ENCODE measurements at regions not wholly inside any gene's neighbourhood (a gene's known extent, or its start where the extent isn't known, plus 50 kb on each side); places are given as distances from the start of the nearest gene placed in this dataset.

GRCh38 chr12:93086288-93086727 is 157.2 kb upstream of the EEA1 start:
- Mint-ChIP-seq H3K27me3 (ENCODE audit: unreplicated experiment) (no peaks in the 10 kb centered on the region), H3K4me3 (ENCODE audit: unreplicated experiment) (no peak overlapping the region), H3K36me3 (ENCODE audit: low read depth, unreplicated experiment) (peaks cover 4% of the 10 kb centered on the region), H3K9me3 (ENCODE audit: unreplicated experiment) (no peaks in the 10 kb centered on the region), H3K4me1 (ENCODE audit: unreplicated experiment) (peaks cover 2% of the 10 kb centered on the region), H3K27ac (ENCODE audit: unreplicated experiment) (no peak overlapping the region)
- TF ChIP-seq CTCF (IDR thresholded peaks at IDR 0.05; ENCODE audit: unreplicated experiment), result no peak
- no peak for DNase-seq (ENCODE audit: low spot score)

- DNase-seq (ENCODE audit: low spot score), result no peak
- H3K27ac Mint-ChIP-seq (ENCODE audit: unreplicated experiment), result no peak overlapping the region
Measured at GRCh38 chr12:93087840-93088610, 158.9 kb upstream of the EEA1 start.

GRCh38 chr12:93089805-93090569 is 160.9 kb upstream of the EEA1 start:
- Mint-ChIP-seq H3K9me3 (ENCODE audit: unreplicated experiment) (no peaks in the 10 kb centered on the region), H3K4me3 (ENCODE audit: unreplicated experiment) (no peak overlapping the region), H3K36me3 (ENCODE audit: low read depth, unreplicated experiment) (no peaks in the 10 kb centered on the region), H3K4me1 (ENCODE audit: unreplicated experiment) (no peaks in the 10 kb centered on the region), H3K27ac (ENCODE audit: unreplicated experiment) (no peak overlapping the region), H3K27me3 (ENCODE audit: unreplicated experiment) (no peaks in the 10 kb centered on the region)
- TF ChIP-seq CTCF (IDR thresholded peaks at IDR 0.05; ENCODE audit: unreplicated experiment), result no peak
- no peak for DNase-seq (ENCODE audit: low spot score)

More at GRCh38 chr12:93087840-93088610, 158.9 kb upstream of the EEA1 start:
- no peaks in the 10 kb centered on the region for H3K9me3 Mint-ChIP-seq (ENCODE audit: unreplicated experiment)
- no peaks in the 10 kb centered on the region for H3K27me3 Mint-ChIP-seq (ENCODE audit: unreplicated experiment)
- H3K36me3 Mint-ChIP-seq (ENCODE audit: low read depth, unreplicated experiment), result no peaks in the 10 kb centered on the region
- H3K4me3 Mint-ChIP-seq (ENCODE audit: unreplicated experiment), result no peak overlapping the region
- no peaks in the 10 kb centered on the region for H3K4me1 Mint-ChIP-seq (ENCODE audit: unreplicated experiment)
- no peak for TF ChIP-seq CTCF (IDR thresholded peaks at IDR 0.05; ENCODE audit: unreplicated experiment)

GRCh38 chr12:93090731-93091172 is 161.7 kb upstream of the EEA1 start:
- H3K4me3 Mint-ChIP-seq (ENCODE audit: unreplicated experiment), result no peak overlapping the region
- no peak overlapping the region for H3K27ac Mint-ChIP-seq (ENCODE audit: unreplicated experiment)
- no peaks in the 10 kb centered on the region for H3K36me3 Mint-ChIP-seq (ENCODE audit: low read depth, unreplicated experiment)
- no peak for TF ChIP-seq CTCF (IDR thresholded peaks at IDR 0.05; ENCODE audit: unreplicated experiment)
- DNase-seq (ENCODE audit: low spot score), result no peak
- no peaks in the 10 kb centered on the region for H3K4me1 Mint-ChIP-seq (ENCODE audit: unreplicated experiment)
- no peaks in the 10 kb centered on the region for H3K27me3 Mint-ChIP-seq (ENCODE audit: unreplicated experiment)
- H3K9me3 Mint-ChIP-seq (ENCODE audit: unreplicated experiment), result no peaks in the 10 kb centered on the region

Measured in endothelial cell (in vitro differentiated cells).